ENCODE measurements at regions not wholly inside any gene's neighbourhood (a gene's known extent, or its start where the extent isn't known, plus 50 kb on each side); places are given as distances from the start of the nearest gene placed in this dataset.
"Not testable (repeated sequence)": the region's sequence is repeated elsewhere in the genome, so short reads cannot be mapped to it uniquely, and the experiment has no call there.

- TF ChIP-seq CTCF (IDR thresholded peaks at IDR 0.05) = no peak
- H3K27ac ChIP-seq = peak overlapping the region; percentile 73 to 81
- intact Hi-C loops (cut with DNase I) = loop anchor here (2.0 to 10.0 kb wide), 5 partner anchors 121 to 730 kb away; partner anchors contain the start of genes IFT88, LATS2, MICU2 and MRPL57
- H3K4me3 ChIP-seq = peak overlapping the region; percentile 88 to 94
- H3K27me3 ChIP-seq = no peaks in the 10 kb centered on the region
- peaks cover 0 to 6% of the 10 kb centered on the region in 2 donors for H3K4me1 ChIP-seq
- DNase-seq (ENCODE audit: low spot score in 2 of 2) = no peak
- H3K36me3 ChIP-seq = no peaks in the 10 kb centered on the region
- H3K9me3 ChIP-seq = no peaks in the 10 kb centered on the region
These were observed 121.0 kb downstream of the MRPL57 start for GRCh38 chr13:21297447-21297846.

DNA sequence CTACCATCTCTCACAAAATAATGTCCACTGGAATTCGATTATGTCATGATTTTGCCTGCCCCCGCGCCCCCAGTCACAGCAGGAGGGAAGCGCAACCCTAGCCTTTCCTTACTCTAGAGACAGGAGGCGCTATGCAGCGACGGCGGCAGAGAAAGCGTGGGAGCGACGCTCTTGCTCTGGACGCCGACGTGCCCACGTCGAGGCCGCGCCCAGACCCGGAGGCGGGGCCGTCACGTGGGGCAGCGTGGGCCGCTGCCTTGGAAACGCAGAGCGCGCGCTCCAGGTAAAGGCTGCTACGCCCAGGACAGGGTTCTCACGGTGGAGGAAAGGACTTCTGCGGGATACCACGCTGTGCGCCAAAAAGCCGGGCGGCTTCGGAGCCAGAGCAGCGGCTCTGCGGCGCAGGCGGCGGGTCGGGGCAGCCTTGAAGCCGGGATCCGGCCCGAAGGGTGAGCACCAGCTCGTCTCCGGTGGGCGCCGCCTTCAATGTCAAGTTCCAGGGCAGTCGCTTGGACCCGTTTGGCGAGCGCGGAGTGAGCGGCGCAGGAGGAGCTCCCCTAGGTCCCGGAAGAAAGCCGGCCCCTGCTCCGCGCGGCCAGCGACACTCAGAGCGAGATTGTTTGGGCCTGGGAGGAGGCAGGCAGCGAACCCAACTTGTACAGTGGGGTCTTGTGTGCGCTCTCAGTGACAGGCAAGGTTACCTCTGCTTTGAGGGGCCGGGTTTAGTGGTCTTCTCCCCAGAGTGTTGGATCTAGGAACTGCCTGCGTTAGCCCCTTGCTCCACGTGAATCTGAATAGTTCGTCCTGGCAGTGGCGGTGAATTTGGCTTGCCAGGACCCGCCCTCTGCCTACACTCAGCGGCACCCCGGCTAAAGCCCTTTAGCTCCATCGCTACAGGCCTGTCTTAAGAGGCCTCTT is 121.7 kb downstream of the MRPL57 start:
- Histone ChIP-seq H3K36me3 (peaks cover 0 to 3% of the 10 kb centered on the region in 2 donors), H3K4me1 (peaks cover 0 to 6% of the 10 kb centered on the region in 2 donors), H3K4me3 (peak overlapping the region; percentile 88 to 94), H3K27ac (peak overlapping the region; percentile 73 to 81), H3K9me3 (no peaks in the 10 kb centered on the region), H3K27me3 (no peaks in the 10 kb centered on the region)
- peak; percentile 18 to 89 for DNase-seq (ENCODE audit: low spot score in 2 of 2)
- TF ChIP-seq CTCF (IDR thresholded peaks at IDR 0.05) = peak; percentile 86 to 88 (median 87)
- intact Hi-C loops (cut with DNase I) = loop anchor here (1.0 to 10.0 kb wide), 7 partner anchors 121 to 731 kb away; partner anchors contain the start of genes IFT88, LATS2, MICU2 and MRPL57

DNA sequence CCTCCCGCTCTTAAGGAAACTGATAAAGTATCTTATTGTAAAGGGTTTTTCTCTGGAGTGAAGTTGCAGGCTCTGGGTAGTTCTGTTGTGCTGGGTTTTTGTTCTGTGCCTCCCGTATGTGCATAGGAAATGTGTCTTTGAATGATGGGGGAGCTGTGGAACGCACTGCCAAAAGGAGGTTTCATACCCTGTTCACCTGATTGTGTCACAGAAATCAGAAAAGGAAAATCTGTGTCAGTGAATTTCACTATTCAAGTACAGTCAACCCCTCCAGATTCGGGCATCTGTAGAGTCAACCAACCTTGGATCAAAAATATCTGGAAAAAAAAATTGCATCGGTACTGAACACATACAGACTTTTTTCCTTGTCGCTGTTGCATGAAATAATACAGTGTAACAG is 127.8 kb downstream of the MRPL57 start:
- intact Hi-C loops (cut with DNase I) = no loop called here
- H3K36me3 ChIP-seq = peaks cover 0 to 7% of the 10 kb centered on the region in 2 donors
- no peak for TF ChIP-seq CTCF (IDR thresholded peaks at IDR 0.05)
- H3K27me3 ChIP-seq = no peaks in the 10 kb centered on the region
- H3K27ac ChIP-seq = no peak overlapping the region
- H3K9me3 ChIP-seq = no peaks in the 10 kb centered on the region
- peaks cover 0 to under 1% of the 10 kb centered on the region in 2 donors for H3K4me1 ChIP-seq
- no peak for DNase-seq (ENCODE audit: low spot score in 2 of 2)
- no peak overlapping the region for H3K4me3 ChIP-seq

DNA sequence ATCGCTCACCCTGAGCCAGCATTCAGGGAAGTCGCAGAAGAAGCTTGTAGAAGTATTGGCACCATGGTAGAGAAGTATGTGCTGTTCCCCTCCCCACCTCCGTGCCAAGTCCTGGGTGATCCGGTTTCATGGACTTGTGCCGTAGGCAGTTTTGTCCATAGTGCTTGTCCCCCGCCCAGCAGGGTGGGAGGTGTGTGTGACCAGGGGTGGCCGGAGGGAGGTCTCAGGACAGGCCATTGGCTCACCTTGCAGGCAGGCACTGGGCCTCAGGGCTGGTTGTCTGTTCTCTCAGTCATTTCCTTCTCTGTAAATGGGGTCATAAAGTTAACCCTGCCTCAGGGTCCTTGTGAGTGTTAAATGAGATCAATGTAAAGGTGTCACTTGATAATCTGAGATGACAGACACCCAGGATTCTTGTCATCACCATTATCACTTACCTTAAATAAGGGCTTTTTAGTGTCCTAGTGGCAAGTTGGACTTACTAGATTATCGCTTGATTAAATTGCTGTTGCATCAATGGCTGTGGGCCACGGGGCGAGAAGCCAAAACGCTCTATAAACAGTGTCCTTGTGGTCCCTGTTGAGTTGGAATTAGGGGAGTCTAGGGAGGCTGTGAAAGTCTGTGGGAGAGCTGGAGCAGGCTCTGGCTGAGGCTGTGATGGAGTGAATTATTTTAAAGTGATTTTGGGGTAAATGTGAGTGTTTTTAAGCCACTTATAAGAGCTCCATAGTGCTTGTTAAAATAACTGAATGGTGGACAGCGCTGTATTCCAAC is 130.0 kb downstream of the MRPL57 start:
- H3K27me3 ChIP-seq; H3K36me3 ChIP-seq; DNase-seq (ENCODE audit: low spot score in 2 of 2); H3K4me3 ChIP-seq; intact Hi-C loops (cut with DNase I); H3K9me3 ChIP-seq; H3K4me1 ChIP-seq; H3K27ac ChIP-seq: not testable (repeated sequence)

GRCh38 chr13:21307158-21307557 is 130.7 kb downstream of the MRPL57 start:
- H3K4me3 ChIP-seq; H3K9me3 ChIP-seq; DNase-seq (ENCODE audit: low spot score in 2 of 2); H3K36me3 ChIP-seq; H3K27ac ChIP-seq; intact Hi-C loops (cut with DNase I); H3K4me1 ChIP-seq; H3K27me3 ChIP-seq: not testable (repeated sequence)

- H3K36me3 ChIP-seq = no peaks in the 10 kb centered on the region
- H3K27me3 ChIP-seq = no peaks in the 10 kb centered on the region
- no peak for DNase-seq (ENCODE audit: low spot score in 2 of 2)
- no peaks in the 10 kb centered on the region for H3K4me1 ChIP-seq
- no peak overlapping the region for H3K27ac ChIP-seq
- H3K9me3 ChIP-seq = no peaks in the 10 kb centered on the region
- intact Hi-C loops (cut with DNase I) = no loop called here
- TF ChIP-seq CTCF (IDR thresholded peaks at IDR 0.05) = no peak
- H3K4me3 ChIP-seq = no peak overlapping the region
These were observed 132.4 kb downstream of the MRPL57 start for GRCh38 chr13:21308906-21309305.
